GM23248 (cell line): ENCODE measurements at regions not wholly inside any gene's neighbourhood (a gene's known extent, or its start where the extent isn't known, plus 50 kb on each side); places are given as distances from the start of the nearest gene placed in this dataset.

ENCODE experiments used
- DNase-seq: peaks from one replicate; pipeline ENCODE4 v3.0.0-alpha.2; 2015
- H2AFZ ChIP-seq: fragments of 200-600 bp; sonication (generic); 2 replicates; pipeline ENCODE4 v1.6.1; 2016; ENCODE audit warnings: antibody characterized with exemption
- H3F3A ChIP-seq: fragments of 200-600 bp; sonication (generic); 2 replicates; pipeline ENCODE4 v1.6.1; 2016; ENCODE audit warnings: mild to moderate bottlenecking, antibody characterized with exemption, mixed run types; ENCODE audit not compliant: insufficient read depth
- H3K27ac ChIP-seq: fragments of 200-600 bp; sonication (generic); 2 replicates; pipeline ENCODE4 v1.5.1; 2016; ENCODE audit warnings: mild to moderate bottlenecking
- H3K27me3 ChIP-seq: fragments of 200-600 bp; sonication (generic); replicated peaks from 2 replicates; pipeline ENCODE4 v1.6.1; 2016; ENCODE audit warnings: mild to moderate bottlenecking; ENCODE audit not compliant: insufficient read depth
- H3K36me3 ChIP-seq: fragments of 200-600 bp; sonication (generic); 2 replicates; pipeline ENCODE4 v1.6.1; 2016; ENCODE audit warnings: low read depth, mild to moderate bottlenecking
- H3K4me1 ChIP-seq: fragments of 200-600 bp; sonication (generic); 2 replicates; pipeline ENCODE4 v1.6.1; 2016; ENCODE audit warnings: mild to moderate bottlenecking; ENCODE audit not compliant: insufficient read depth
- H3K4me2 ChIP-seq: fragments of 200-600 bp; sonication (generic); one replicate; pipeline ENCODE4 v1.6.1; 2016; ENCODE audit warnings: mild to moderate bottlenecking; ENCODE audit not compliant: unreplicated experiment
- H3K4me3 ChIP-seq: fragments of 200-600 bp; sonication (generic); 2 replicates; pipeline ENCODE4 v1.5.1; 2016; ENCODE audit warnings: mild to moderate bottlenecking
- H3K79me2 ChIP-seq: fragments of 200-600 bp; sonication (generic); 2 replicates; pipeline ENCODE4 v1.6.1; 2016; ENCODE audit warnings: mild to moderate bottlenecking; ENCODE audit not compliant: insufficient read depth
- H3K9ac ChIP-seq: fragments of 200-600 bp; sonication (generic); 2 replicates; pipeline ENCODE4 v1.6.1; 2016; ENCODE audit warnings: mild to moderate bottlenecking
- H3K9me2 ChIP-seq: fragments of 200-600 bp; sonication (generic); 2 replicates; pipeline ENCODE4 v1.6.1; 2016; ENCODE audit warnings: mixed run types, mild to moderate bottlenecking, moderate library complexity; ENCODE audit not compliant: insufficient read depth
- H3K9me3 ChIP-seq: fragments of 200-600 bp; sonication (generic); one replicate; pipeline ENCODE4 v1.6.1; 2017; ENCODE audit warnings: low read depth
- H4K20me1 ChIP-seq: fragments of 200-600 bp; sonication (generic); 2 replicates; pipeline ENCODE4 v1.6.0; 2016; ENCODE audit not compliant: insufficient read depth
- EZH2 ChIP-seq: fragments of 200-600 bp; sonication (generic); IDR thresholded peaks from 2 replicates; pipeline ENCODE4 v1.6.1; 2018; ENCODE audit warnings: antibody characterized with exemption, mild to moderate bottlenecking; ENCODE audit not compliant: insufficient read depth, poor library complexity, severe bottlenecking
- EZH2phosphoT487 ChIP-seq: fragments of 200-600 bp; sonication (generic); IDR thresholded peaks from 2 replicates; pipeline ENCODE4 v1.6.1; 2018; ENCODE audit warnings: antibody characterized with exemption, moderate library complexity, mild to moderate bottlenecking, low read depth; ENCODE audit not compliant: insufficient read depth
- WGBS, 2 experiments: methylation state at CpG; one replicate each; pipeline ENCODE4 v1.1.6; 2015 to 2017; ENCODE audit warnings: low lambda C conversion rate in 2 of 2, low coverage in 1 of 2; ENCODE audit errors: missing lambda C conversion rate in 2 of 2; 5-methylcytosine and 5-hydroxymethylcytosine counted together
- in situ Hi-C: fragments of 300-500 bp; cut with MboI; formaldehyde crosslinking; loops from 2 replicates; pipeline ENCODE4 v1.15.0; 2020

- in situ Hi-C loops = no loop called here
These were observed 304.2 kb upstream of the CDH4 start for GRCh38 chr20:60947819-60948218.

DNA sequence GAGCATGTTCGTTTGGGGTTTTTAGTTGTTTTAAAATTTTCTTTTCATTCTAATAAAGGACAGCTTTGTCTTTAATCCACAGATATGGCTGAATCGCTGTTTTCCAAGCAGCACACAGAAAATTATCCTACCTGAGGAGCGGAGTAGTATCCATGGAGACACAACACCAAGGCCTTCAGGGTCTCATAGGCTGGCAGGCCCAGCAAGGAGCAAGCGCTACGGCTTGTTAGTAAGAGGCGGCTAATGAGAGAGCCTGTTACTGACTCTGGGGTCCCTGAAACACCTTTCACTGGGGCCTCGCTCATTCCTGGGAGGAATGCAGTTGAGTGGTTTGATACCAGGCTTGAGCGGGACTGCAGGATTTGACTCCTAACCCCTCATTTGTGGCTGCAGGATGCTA is 303.8 kb upstream of the CDH4 start:
- no peak overlapping the region for H3K9ac ChIP-seq
- TF ChIP-seq EZH2 (no peak), EZH2phosphoT487 (no peak)
- DNase-seq = no peak
- H3K9me3 ChIP-seq = no peaks in the 10 kb centered on the region
- H3K27ac ChIP-seq = no peak overlapping the region
- no peaks in the 10 kb centered on the region for H3F3A ChIP-seq
- H3K27me3 ChIP-seq = 0 out of 2 replicates have a peak, but pooled peaks cover 2% of the 10 kb centered on the region
- no peaks in the 10 kb centered on the region for H3K36me3 ChIP-seq
- no peaks in the 10 kb centered on the region for H3K4me1 ChIP-seq
- in situ Hi-C loops = no loop called here
- no peak overlapping the region for H3K4me2 ChIP-seq
- H2AFZ ChIP-seq = no peak overlapping the region
- no peaks in the 10 kb centered on the region for H4K20me1 ChIP-seq
- H3K4me3 ChIP-seq = no peak overlapping the region
- no peaks in the 10 kb centered on the region for H3K79me2 ChIP-seq
- WGBS, 2 experiments = 44 to 46% methylated on average over 8 of the region's 8 CpGs
- no peaks in the 10 kb centered on the region for H3K9me2 ChIP-seq

More at GRCh38 chr20:60947819-60948218, 304.2 kb upstream of the CDH4 start:
- DNase-seq = no peak
- Histone ChIP-seq H3K36me3 (no peaks in the 10 kb centered on the region), H3K4me3 (no peak overlapping the region), H3K27me3 (0 out of 2 replicates have a peak, but pooled peaks cover 2% of the 10 kb centered on the region), H4K20me1 (no peaks in the 10 kb centered on the region), H3F3A (no peaks in the 10 kb centered on the region), H3K4me1 (no peaks in the 10 kb centered on the region), H3K79me2 (no peaks in the 10 kb centered on the region), H3K9ac (no peak overlapping the region), H3K4me2 (no peak overlapping the region), H3K27ac (no peak overlapping the region), H3K9me2 (no peaks in the 10 kb centered on the region), H3K9me3 (no peaks in the 10 kb centered on the region), H2AFZ (no peak overlapping the region)
- TF ChIP-seq EZH2 (no peak), EZH2phosphoT487 (no peak)
- 19 to 29% methylated on average over 7 of the region's 7 CpGs for WGBS, 2 experiments

DNA sequence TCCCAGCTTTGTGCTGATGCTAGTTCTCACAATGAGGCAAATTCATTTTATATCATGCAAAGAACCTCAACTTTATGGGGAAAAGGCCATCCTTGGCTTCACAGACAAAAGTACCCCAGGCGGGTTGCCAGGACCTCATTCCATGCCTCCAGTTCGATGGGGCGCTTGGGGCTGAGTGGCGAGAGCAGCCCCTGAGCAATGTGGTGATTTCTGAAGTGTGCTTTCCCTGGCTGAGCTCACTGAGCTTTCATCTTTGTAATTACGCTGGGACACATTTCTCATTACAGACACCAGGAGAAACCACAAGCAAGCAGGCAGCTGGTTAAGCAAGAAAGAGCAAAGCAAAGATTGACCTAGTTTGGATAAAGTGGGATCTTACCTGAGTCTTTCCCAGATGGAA is 301.5 kb upstream of the CDH4 start:
- Histone ChIP-seq H3K27ac (no peak overlapping the region), H3K9me2 (no peaks in the 10 kb centered on the region), H3K9ac (no peak overlapping the region), H3K36me3 (no peaks in the 10 kb centered on the region), H3K27me3 (0 out of 2 replicates have a peak, but pooled peaks cover 2% of the 10 kb centered on the region), H3K4me1 (no peaks in the 10 kb centered on the region), H4K20me1 (no peaks in the 10 kb centered on the region), H2AFZ (no peak overlapping the region), H3K9me3 (no peaks in the 10 kb centered on the region), H3K4me2 (no peak overlapping the region), H3K79me2 (no peaks in the 10 kb centered on the region), H3F3A (no peaks in the 10 kb centered on the region), H3K4me3 (no peak overlapping the region)
- 20 to 24% methylated on average over 5 of the region's 5 CpGs for WGBS, 2 experiments
- TF ChIP-seq EZH2phosphoT487 = no peak
- no peak for TF ChIP-seq EZH2
- in situ Hi-C loops = no loop called here
- no peak for DNase-seq

- Histone ChIP-seq H3K4me2 (no peak overlapping the region), H3K27ac (no peak overlapping the region), H2AFZ (no peak overlapping the region), H3K79me2 (no peaks in the 10 kb centered on the region), H3K4me3 (no peak overlapping the region), H4K20me1 (no peaks in the 10 kb centered on the region), H3K9me2 (no peaks in the 10 kb centered on the region), H3K27me3 (0 out of 2 replicates have a peak, but pooled peaks cover 2% of the 10 kb centered on the region), H3K9ac (no peak overlapping the region), H3K9me3 (no peaks in the 10 kb centered on the region), H3K36me3 (no peaks in the 10 kb centered on the region), H3K4me1 (no peaks in the 10 kb centered on the region), H3F3A (no peaks in the 10 kb centered on the region)
- in situ Hi-C loops = no loop called here
- no peak for TF ChIP-seq EZH2phosphoT487
- WGBS, 2 experiments = 14 to 19% methylated on average over 5 of the region's 5 CpGs
- DNase-seq = no peak
These were observed 301.1 kb upstream of the CDH4 start for GRCh38 chr20:60950974-60951373.

DNA sequence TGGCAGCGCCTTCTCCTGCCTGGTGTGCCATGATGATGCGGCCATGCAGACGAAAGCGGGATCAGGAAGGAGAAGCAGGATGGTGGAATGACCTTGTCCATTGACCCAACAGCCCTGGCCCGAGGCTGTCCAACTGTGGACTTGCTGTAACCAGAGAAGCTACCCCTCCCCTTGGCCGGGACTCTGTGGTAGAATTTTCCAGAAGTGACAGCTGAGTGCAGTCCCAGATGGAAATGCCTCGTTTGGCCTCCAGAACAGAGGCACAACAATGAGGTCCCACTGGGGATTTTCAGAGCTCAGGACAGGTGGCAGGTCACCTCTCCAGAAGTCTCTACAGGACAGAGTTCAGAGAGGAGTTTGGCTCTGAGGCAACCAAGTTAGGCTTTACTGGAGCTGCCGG is 299.2 kb upstream of the CDH4 start:
- H3F3A ChIP-seq = no peaks in the 10 kb centered on the region
- WGBS, 2 experiments = 32% methylated on average over 8 of the region's 8 CpGs
- no peaks in the 10 kb centered on the region for H3K27me3 ChIP-seq
- no peak overlapping the region for H3K27ac ChIP-seq
- no peaks in the 10 kb centered on the region for H3K36me3 ChIP-seq
- no peaks in the 10 kb centered on the region for H3K79me2 ChIP-seq
- no peaks in the 10 kb centered on the region for H3K9me3 ChIP-seq
- H3K9me2 ChIP-seq = no peaks in the 10 kb centered on the region
- DNase-seq = no peak
- H4K20me1 ChIP-seq = no peaks in the 10 kb centered on the region
- H3K4me3 ChIP-seq = no peak overlapping the region
- no peak overlapping the region for H3K4me2 ChIP-seq
- no peak overlapping the region for H3K9ac ChIP-seq
- in situ Hi-C loops = no loop called here
- no peak for TF ChIP-seq EZH2phosphoT487
- no peak for TF ChIP-seq EZH2
- H2AFZ ChIP-seq = no peak overlapping the region
- H3K4me1 ChIP-seq = no peaks in the 10 kb centered on the region
